ENCODE measurements at regions not wholly inside any gene's neighbourhood (a gene's known extent, or its start where the extent isn't known, plus 50 kb on each side); places are given as distances from the start of the nearest gene placed in this dataset.
A peak's percentile ranks its signal among the peaks of the same experiment; 100 is the strongest.

DNA sequence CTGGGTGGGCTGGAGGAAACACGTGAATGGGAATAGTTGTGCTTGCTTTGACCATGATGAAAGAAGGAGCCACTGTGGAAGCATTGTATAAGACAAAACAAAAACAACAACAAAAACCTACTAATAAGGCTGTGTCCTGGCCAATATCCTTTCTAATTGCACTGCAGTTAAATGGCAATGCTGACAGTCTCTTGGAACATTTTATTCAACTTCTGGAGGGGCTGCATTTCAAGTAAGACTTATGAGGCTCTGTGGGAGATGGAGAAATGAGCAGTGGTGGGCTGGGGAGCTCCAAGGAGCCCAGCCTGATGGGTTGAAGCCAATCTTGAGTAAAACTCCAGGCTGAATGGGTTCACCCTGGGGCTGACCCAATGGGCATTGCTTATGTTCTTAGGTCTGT, 99.8 kb upstream of the ROPN1 start:
- no peak for DNase-seq (ENCODE audit: low read depth, low spot score)

DNA sequence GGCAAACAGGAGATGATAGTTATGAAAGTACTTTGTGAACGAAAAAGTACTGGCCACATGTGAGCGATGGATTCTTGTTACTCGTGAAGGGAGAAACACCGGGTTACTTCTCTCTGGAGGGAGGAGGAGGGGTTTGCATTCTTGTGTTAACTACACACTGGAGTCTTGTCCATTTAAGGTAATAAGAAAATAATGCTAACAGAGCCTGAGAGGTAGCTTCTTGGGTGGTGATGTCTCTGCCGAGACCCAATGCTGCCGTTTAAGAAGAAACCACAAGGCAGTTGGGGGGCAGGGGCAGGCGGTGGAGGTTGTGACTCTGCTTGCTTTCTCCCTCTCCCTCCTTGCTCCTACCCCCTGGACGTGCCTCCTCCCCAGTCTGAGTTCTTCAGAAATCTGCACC, 100.9 kb upstream of the ROPN1 start:
- DNase-seq (ENCODE audit: low read depth, low spot score) = peak; percentile 15

DNA sequence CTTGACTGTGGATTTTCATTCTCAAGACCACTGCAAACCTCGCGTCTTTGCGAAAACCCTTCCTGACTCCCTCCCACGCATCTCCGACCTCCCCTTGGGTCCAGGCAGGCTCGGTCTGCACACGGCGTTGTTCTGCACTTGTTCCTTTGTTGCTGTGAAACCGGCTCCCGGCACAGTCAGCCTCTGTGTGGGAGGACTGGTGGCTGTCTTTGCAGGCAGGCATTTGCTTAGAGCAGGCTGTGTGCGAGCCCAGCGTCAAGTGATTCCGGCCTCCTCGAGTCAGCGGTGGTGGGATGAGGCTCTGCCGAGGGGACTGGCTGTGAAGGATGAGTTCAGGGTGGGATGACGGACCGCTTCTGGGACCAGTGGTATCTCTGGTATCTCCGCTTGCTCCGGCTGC, 102.6 kb upstream of the ROPN1 start:
- no peak for DNase-seq (ENCODE audit: low read depth, low spot score)

DNA sequence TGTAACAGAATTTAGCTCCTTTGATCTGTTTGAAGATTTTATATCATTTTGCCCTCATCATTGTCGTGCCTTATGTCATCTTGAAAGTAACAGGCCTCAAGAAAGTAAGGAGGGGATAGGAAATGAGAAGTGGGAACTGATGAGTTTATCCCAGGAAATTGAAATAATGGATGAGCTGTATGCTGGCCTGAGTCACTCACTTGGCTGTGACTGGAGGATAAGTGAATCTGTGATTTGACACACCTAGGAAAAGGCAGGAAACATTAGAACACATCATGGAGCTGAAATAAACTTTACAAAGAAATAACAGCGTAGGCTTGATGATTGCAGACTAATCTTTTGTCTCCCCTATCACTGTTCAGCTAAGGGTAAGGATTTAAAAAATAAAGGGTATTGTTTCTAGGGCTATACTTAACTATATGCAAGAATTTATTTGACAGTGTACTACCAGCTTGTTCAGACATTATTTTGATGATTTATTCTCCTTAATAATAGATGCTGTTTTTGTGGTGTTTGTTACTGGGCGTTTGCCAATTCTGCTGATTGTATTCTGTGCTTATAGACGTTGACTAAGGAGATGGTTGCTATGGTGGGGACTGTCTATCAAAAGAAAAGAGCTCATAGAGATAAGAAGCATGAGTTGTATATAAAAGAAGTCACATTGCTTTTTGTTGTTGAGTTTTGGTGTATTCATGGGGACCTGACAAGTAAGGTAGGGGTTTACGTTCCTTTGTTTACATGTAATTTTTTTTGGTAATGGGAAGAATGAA, 105.6 kb upstream of the ROPN1 start:
- DNase-seq (ENCODE audit: low read depth, low spot score) = no peak

GRCh38 chr3:124101643-124102042, 109.7 kb upstream of the ROPN1 start:
- no peak for DNase-seq (ENCODE audit: low read depth, low spot score)

- no peak for DNase-seq (ENCODE audit: low read depth, low spot score)
Observed at GRCh38 chr3:124107104-124107890, 115.4 kb upstream of the ROPN1 start.

DNA sequence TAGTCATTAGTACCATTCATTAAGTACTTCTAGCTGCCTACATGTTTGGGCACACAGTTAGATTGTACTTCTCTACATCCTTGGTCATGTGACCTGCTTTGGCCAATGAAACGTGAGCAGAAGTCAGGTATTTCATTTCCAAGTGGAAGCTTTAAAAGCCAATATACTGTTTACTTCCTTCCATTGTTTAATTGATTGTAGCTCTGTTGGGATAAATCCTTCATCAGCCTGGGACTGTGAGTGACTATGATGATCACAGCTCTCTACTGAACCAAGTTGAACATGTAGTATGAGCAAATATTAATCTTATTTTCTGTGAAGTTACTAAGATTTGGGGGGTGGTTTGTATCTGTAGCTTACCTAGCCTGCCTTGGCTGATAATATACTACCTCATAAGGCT, 116.5 kb upstream of the ROPN1 start:
- DNase-seq (ENCODE audit: low read depth, low spot score) = no peak

DNA sequence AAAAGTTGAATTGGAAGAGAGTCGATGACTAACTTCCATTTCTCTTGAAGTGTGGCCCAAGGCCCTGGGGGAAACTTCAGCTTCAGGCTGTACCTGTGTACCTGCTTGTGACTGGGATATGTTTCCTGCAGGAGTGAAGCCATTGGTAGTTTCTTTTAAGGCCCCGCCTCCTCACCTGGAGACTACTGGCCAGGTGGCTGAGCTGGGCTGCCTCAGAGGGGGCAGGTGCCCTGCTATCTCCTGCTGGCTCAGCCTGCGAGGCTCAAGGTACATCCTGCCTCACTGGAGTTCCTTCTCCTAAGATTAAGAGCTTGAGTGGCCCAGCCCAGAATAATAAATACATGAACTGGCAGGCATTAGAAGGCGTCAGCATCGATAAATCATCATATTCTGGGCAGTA, 121.6 kb upstream of the ROPN1 start:
- no peak for DNase-seq (ENCODE audit: low read depth, low spot score)

GRCh38 chr3:124115279-124115678, 123.4 kb upstream of the ROPN1 start:
- DNase-seq (ENCODE audit: low read depth, low spot score) = no peak

DNA sequence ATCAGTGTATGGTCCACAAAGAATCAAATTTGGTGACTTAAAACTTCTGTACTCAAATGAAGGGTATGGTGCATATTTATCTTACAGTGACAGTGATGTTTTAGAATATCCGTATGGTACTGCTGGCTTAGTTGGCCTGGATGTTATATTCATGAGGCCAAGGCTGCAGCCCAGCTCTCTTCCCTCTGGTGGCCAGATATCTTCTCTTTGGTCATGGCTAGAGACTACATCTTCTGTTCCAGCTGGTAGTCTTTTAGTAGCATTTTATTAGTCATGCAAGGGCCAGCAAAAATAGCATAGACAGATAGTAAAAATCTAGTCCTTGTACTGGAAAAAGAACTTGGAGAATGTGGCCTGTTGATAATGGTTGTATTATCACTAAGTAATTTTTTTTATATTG, 124.0 kb upstream of the ROPN1 start:
- DNase-seq (ENCODE audit: low read depth, low spot score) = no peak

DNA sequence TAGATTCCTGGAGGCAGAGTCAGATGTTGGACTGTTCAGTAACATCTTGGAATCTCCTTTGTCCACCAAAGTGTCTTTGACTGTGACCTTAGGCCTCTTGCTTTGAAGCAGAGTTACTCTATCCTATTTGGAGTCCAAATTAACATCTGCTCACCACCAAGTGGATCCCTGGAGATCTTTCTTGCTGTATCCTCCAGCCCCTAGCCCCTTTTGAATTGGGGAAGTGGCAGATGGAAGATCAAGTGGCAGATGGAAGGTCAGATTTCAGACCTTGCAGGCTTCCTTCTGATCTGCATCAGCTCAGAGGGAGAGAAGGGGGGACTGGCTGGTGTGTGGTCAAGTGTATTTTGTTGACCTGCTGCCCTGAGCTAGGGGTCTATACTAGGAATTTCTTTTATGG, 125.0 kb upstream of the ROPN1 start:
- no peak for DNase-seq (ENCODE audit: low read depth, low spot score)

DNA sequence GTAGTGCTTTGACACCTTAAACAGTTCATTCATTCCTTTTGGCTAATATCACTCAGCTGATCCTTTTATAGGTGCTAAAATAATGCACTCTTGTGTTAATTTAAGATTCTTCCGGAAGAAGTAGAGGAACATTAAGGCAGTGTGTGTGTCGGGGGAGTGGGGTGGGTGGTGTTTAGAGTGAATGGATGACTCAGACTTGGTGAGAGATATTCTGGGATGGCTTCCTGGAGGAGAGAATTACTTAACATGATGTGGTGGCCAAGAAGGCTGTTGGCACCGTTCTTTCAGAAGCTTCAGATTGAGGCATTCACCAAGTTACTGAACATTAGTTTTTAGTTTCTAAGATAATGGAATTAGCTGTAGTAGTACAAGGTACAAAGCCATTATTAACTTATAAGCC, 125.6 kb upstream of the ROPN1 start:
- DNase-seq (ENCODE audit: low read depth, low spot score) = no peak

GRCh38 chr3:124118397-124118796, 126.5 kb upstream of the ROPN1 start:
- no peak for DNase-seq (ENCODE audit: low read depth, low spot score)

DNA sequence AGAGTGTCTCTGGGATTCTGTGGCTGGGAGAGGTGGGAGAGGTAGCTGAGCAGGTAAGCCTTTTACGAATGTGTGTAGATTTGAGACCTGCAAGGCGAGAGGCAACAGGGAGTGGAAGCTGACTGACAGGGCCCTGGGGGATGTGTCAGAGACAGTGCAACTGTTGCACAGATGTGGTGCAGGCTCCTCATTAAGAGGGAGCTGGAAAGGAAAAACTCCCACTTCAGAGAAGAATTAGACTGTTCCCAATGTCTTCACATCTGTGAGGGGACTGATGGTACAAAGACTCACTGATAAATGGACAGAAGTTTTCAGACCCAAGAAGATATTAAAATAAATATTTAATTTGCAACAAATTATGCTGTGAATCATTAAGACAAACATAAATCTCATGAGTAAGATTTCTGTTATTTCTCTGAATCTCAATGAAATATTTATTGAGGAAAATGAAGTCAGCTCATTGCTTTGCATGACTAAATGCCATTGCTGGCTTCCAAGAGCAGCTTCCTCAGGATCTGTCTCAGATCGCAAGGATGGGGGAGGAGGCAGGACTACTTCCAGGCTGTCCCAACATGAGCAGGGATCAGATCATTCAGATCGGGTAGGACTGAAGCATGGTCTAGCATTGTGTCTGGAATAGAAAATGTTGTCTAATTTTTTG, 127.3 kb upstream of the ROPN1 start:
- peak; percentile 16 for DNase-seq (ENCODE audit: low read depth, low spot score)

DNA sequence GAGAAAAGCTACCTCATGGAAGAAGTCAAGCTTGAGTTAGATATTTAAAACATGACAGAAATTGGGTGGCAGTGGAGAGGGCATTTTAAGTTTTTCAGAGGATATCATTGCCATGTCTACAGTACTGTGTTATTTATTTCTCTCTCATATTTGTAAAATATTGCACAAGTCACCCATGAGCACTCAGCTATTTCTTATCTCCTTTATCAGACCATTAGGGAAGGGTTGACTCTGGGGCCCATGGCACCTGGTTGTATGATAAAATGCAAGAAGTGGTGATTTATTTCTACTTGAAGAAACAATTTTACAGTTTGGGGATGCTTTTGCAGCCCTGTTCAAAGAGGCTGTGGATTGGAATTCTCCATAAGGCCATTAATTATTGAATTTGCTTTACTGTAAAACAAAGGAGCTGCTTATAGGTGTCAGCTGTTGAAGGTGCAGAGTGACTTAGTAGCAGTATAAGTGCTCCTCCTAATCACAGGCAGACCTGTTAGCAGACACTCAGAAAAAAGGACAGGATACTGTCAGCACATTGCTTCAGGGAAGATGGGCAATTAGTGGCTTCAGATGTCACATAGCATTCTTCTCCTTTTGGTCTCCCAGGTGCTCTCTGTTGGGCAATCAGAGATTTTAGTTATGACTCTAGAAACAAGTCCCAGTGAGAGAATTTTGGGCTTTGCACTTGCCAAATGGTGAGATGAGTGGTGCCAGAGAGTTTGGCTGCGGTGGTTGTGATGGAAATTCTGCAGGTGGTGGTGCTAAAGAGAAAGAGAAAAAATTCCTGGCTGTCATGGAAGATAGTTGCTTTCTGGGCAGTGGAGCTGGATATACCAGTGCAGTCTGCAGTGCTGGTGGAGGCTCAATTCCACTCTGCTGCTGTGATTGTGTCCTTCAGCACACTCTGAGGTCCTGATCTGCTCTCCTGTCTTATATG, 129.7 kb upstream of the ROPN1 start:
- peak; percentile 44 for DNase-seq (ENCODE audit: low read depth, low spot score)

DNA sequence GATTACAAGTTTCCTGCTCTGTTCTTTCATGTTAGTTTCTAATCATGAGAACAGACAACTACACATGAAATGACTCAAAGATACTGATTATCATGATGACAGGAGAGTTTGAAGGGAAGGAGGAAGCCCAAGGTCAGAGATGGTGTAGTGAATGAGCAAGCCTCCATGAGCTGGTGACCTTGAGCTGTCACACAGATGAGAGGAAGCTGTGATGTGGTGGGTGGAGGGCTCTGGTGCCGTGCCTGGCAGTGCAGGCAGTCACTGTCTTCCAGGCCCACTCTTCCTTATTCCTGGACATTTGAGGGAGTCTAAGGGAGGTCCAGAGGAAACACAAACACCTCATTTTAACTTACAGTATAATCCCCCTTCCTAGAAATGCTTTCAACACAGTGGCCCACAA, 133.4 kb upstream of the ROPN1 start:
- no peak for DNase-seq (ENCODE audit: low read depth, low spot score)

DNA sequence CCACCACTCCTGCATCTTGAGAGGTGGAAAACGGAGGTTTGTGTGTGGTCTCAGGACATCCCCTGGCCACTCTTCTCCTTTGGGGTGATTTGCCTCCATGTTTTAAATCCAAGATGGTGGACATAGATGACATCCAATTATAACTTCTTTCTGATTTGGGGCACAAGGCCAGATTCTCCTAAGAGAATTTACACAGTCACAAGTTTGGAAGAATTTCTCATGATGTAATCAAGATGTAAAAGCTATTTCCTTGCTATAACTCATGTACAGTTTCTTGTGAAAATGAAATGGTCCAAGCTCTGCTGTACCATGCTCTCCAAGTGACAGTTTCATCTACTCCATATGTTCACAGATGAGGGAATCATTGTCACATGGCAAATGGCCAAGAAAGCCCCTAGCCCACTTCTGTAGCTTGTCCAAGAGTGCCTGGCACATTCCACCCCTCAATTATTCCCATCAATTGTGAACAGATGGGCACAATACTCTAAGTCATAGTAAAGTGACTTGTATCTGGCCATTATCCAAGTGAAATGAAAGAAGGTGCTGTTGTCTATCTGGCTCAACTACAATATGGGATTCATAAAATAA, 134.6 kb upstream of the ROPN1 start:
- DNase-seq (ENCODE audit: low read depth, low spot score) = no peak

- no peak for DNase-seq (ENCODE audit: low read depth, low spot score)
Observed at GRCh38 chr3:124131158-124131557, 139.2 kb upstream of the ROPN1 start.

DNA sequence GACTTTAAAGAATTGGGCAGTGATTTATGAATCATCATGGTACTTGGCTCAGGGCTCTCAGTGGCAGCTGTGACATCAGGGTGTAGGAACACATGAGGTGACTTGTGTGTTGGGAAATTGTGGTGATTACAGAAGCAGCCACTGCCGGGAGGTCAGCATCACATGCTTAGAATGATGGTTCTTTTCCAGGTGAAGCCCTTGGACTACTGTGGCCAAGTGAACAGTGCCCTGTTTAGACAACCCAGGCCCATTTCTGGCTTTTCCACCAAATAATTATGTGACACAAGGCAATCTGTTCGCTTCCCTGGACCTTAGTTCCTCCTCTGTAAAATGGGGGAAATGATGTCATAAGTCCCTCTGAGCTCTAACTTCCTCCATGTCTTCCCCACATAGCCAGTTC, 139.7 kb upstream of the ROPN1 start:
- DNase-seq (ENCODE audit: low read depth, low spot score) = no peak

GRCh38 chr3:124132813-124133212, 140.9 kb upstream of the ROPN1 start:
- no peak for DNase-seq (ENCODE audit: low read depth, low spot score)

DNA sequence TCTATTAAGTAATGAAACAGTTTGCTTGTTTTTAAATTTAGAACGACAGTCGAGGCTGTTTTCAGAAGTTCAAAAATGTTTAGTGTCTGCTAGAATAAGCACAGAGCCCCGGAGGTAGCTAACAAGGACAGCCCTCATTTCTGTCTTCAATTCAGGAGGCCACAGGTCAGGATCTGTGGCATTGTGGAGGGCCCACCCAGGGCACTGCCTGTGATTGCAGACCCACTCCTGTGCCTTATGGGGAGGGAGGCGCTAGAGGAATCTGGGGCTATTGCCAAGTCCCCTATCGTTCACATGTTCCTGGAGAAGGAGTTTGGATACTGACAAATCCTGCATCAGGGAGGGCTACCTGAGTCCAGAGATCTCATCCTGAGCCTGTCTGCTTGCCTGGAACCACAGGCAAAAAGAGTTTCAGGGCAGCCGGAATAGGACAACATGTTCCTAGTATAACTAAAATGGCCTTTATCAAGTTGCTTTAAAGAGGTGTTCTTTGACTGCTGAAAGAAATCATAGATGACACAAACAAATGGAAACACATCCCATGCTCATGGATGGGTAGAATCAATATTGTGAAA, 141.5 kb upstream of the ROPN1 start:
- no peak for DNase-seq (ENCODE audit: low read depth, low spot score)

All from ELF-1 (cell line).